HepG2 (cell line): ENCODE measurements at regions not wholly inside any gene's neighbourhood (a gene's known extent, or its start where the extent isn't known, plus 50 kb on each side); places are given as distances from the start of the nearest gene placed in this dataset.
A peak's percentile ranks its signal among the peaks of the same experiment; 100 is the strongest.

ENCODE experiments used
- ATAC-seq: fragments of 200-7000 bp; cut with Tn5 transposase; 3 replicates; pipeline ENCODE4 v1.9.1; 2020; ENCODE audit warnings: mild to moderate bottlenecking, moderate library complexity
- BruUV-seq: library from RNA; stranded (reverse); fragments of 400-500 nt; replicated peaks from 2 replicates; lab custom pipeline; 2021; lab: Mats Ljungman, UMichigan
- CTCF ChIA-PET: fragments of 300-600 bp; formaldehyde crosslinking; extraction: SDS; loops from one replicate; lab custom pipeline; 2021; ENCODE audit warnings: low total read pairs, inconsistent platforms, low intra/inter-chr PET ratio; lab: Yijun Ruan, JAX
- POLR2A ChIA-PET: fragments of 350-600 bp; sonication (Branson Sonifier 250); formaldehyde crosslinking; loops from one replicate; lab custom pipeline; 2020; ENCODE audit warnings: antibody characterized with exemption, inconsistent platforms; lab: Yijun Ruan, JAX
- DNase-seq: peaks from one replicate; pipeline ENCODE4 v3.0.0-alpha.2; 2015; ENCODE audit warnings: low spot score
- FAIRE-seq: peaks from 3 replicates; lab custom pipeline; 2011; peaks lifted over from hg19 to GRCh38; lab: Jason Lieb, UNC
- H2AFZ ChIP-seq: one replicate; pipeline ENCODE4 v1.6.1; 2011; ENCODE audit warnings: low read length, inconsistent platforms
- H3K27ac ChIP-seq: fragments of 300-600 bp; 3 replicates; pipeline ENCODE4 v1.8.0; 2011; ENCODE audit warnings: mixed run types, mild to moderate bottlenecking, mixed read lengths, low read length, inconsistent platforms; ENCODE audit not compliant: insufficient read depth; ENCODE audit errors: extremely low read length
- H3K27me3 ChIP-seq, 2 experiments: fragments of 200-600 bp in 1 of 2; 2 replicates in 1 of 2; 3 replicates in 1 of 2; pipeline versions ENCODE4 v1.6.0 to v1.8.0; 2011; ENCODE audit warnings: low read length in 2 of 2, mild to moderate bottlenecking in 2 of 2, moderate library complexity in 2 of 2, inconsistent platforms in 1 of 2; ENCODE audit not compliant: insufficient read depth in 2 of 2, control insufficient read depth in 1 of 2
- H3K36me3 ChIP-seq, 2 experiments: fragments of 200-600 bp in 1 of 2; replicated peaks in 1 of 2; 2 replicates in 1 of 2; 3 replicates in 1 of 2; pipeline versions ENCODE4 v1.5.1 to v1.8.0; 2011; ENCODE audit warnings: low read length in 2 of 2, inconsistent platforms in 1 of 2; ENCODE audit not compliant: insufficient read depth in 2 of 2, control insufficient read depth in 1 of 2
- H3K4me1 ChIP-seq: 2 replicates; pipeline ENCODE4 v1.5.1; 2012; ENCODE audit warnings: low read length, inconsistent platforms; ENCODE audit not compliant: insufficient read depth
- H3K4me2 ChIP-seq: 2 replicates; pipeline ENCODE4 v1.6.0; 2011; ENCODE audit warnings: low read depth, low read length, inconsistent platforms
- H3K4me3 ChIP-seq, 3 experiments: fragments of 200-600 bp in 1 of 3; sonication (generic), shearing (Covaris generic) in 1 of 3; replicated peaks in 1 of 3; 2 replicates each; pipeline ENCODE4 v1.5.1; 2011 to 2016; ENCODE audit warnings: low read length in 3 of 3, inconsistent platforms in 2 of 3, low read depth in 2 of 3, mild to moderate bottlenecking in 2 of 3, control low read depth in 1 of 3, mixed read lengths in 1 of 3; ENCODE audit not compliant: insufficient read depth in 1 of 3
- H3K79me2 ChIP-seq: one replicate; pipeline ENCODE4 v1.6.1; 2011; ENCODE audit warnings: low read length, inconsistent platforms; ENCODE audit not compliant: insufficient read depth
- H3K9ac ChIP-seq: 2 replicates; pipeline ENCODE4 v1.6.0; 2011; ENCODE audit warnings: mild to moderate bottlenecking, low read depth, low read length, inconsistent platforms; ENCODE audit not compliant: insufficient read depth
- H3K9me3 ChIP-seq: 2 replicates; pipeline ENCODE4 v1.5.1; 2012; ENCODE audit warnings: mild to moderate bottlenecking, low read length
- H4K20me1 ChIP-seq: 2 replicates; pipeline ENCODE4 v1.6.0; 2011; ENCODE audit warnings: inconsistent platforms, mild to moderate bottlenecking, low read length, moderate library complexity; ENCODE audit not compliant: insufficient read depth
- CEBPG ChIP-seq: IDR thresholded peaks from 2 replicates; pipeline ENCODE4 v1.6.1; 2016
- HHEX ChIP-seq: IDR thresholded peaks from 2 replicates; pipeline ENCODE4 v1.6.1; 2016; ENCODE audit warnings: control low read depth
- SMC3 ChIP-seq: IDR thresholded peaks from 2 replicates; pipeline ENCODE4 v1.6.1; 2011; ENCODE audit warnings: low read length, improper control_type of control experiment
- ZNF768 ChIP-seq: sonication (generic); formaldehyde crosslinking; IDR thresholded peaks from 2 replicates; pipeline ENCODE4 v1.4.0; 2020; ENCODE audit warnings: missing genetic modification reagents
- ZNF780A ChIP-seq: sonication (generic); formaldehyde crosslinking; IDR thresholded peaks from 2 replicates; pipeline ENCODE4 v1.8.0; 2022; ENCODE audit warnings: mild to moderate bottlenecking, missing genetic modification reagents, moderate library complexity
- ZSCAN21 ChIP-seq: sonication (generic); formaldehyde crosslinking; IDR thresholded peaks from 2 replicates; pipeline ENCODE4 v1.8.0; 2022; ENCODE audit warnings: mild to moderate bottlenecking, missing genetic modification reagents, moderate library complexity, borderline replicate concordance
- WGBS: methylation state at CpG from one replicate; pipeline ENCODE4 v1.1.6; 2017; ENCODE audit warnings: low lambda C conversion rate; 5-methylcytosine and 5-hydroxymethylcytosine counted together
- in situ Hi-C: cut with HindIII; loops from 2 replicates; pipeline ENCODE4 v1.10.0; 2017; ENCODE audit warnings: low pct_unique_long_range_greater_than_20kb; ENCODE audit not compliant: extremely low pct_ligation_motif_present
- intact Hi-C: fragments of 100-400 bp; cut with micrococcal nuclease; formaldehyde crosslinking; loops from one replicate; pipeline ENCODE4 v1.10.0; 2022; ENCODE audit not compliant: unreplicated experiment
- TF ChIP-seq, protein P1 (sequence below): sonication (generic); formaldehyde crosslinking; conservative IDR thresholded peaks from 2 replicates; pipeline ENCODE4 v1.8.0; 2022; ENCODE audit warnings: missing genetic modification reagents
- TF ChIP-seq, protein P2 (sequence below): IDR thresholded peaks from 2 replicates; pipeline ENCODE4 v1.6.1; 2016; ENCODE audit warnings: low read depth, missing genetic modification reagents, missing compliant biosample characterization
- TF ChIP-seq, protein P3 (sequence below): sonication (generic); formaldehyde crosslinking; IDR thresholded peaks from 2 replicates; pipeline ENCODE4 v1.5.0; 2020; ENCODE audit warnings: mild to moderate bottlenecking, missing genetic modification reagents

DNA sequence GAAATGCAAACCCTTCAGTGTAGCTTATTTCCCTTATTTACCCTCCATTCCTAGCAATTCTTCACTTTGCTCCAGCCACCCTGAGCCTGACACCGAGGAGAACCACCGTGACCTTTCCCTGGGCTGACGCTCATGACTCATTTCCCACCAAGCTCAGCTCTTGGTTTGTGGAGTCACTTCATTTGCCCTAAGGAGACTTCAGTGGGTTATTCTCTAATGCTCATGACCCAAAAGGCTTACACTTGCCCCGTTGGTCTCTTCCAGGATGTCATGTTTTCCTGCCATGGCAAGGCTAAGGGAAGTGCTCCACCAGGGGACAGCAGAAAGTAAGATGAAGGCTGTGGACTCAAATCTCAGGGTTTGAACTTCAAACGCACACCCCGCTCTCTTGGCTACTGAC lies 161.0 kb downstream of the CBLN1 start (continued):
- TF ChIP-seq, protein P1, sequence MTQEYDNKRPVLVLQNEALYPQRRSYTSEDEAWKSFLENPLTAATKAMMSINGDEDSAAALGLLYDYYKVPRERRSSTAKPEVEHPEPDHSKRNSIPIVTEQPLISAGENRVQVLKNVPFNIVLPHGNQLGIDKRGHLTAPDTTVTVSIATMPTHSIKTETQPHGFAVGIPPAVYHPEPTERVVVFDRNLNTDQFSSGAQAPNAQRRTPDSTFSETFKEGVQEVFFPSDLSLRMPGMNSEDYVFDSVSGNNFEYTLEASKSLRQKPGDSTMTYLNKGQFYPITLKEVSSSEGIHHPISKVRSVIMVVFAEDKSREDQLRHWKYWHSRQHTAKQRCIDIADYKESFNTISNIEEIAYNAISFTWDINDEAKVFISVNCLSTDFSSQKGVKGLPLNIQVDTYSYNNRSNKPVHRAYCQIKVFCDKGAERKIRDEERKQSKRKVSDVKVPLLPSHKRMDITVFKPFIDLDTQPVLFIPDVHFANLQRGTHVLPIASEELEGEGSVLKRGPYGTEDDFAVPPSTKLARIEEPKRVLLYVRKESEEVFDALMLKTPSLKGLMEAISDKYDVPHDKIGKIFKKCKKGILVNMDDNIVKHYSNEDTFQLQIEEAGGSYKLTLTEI, result no peak
- 0 out of 2 replicates have a peak, but pooled peaks have one; percentile 8 for TF ChIP-seq SMC3

DNA sequence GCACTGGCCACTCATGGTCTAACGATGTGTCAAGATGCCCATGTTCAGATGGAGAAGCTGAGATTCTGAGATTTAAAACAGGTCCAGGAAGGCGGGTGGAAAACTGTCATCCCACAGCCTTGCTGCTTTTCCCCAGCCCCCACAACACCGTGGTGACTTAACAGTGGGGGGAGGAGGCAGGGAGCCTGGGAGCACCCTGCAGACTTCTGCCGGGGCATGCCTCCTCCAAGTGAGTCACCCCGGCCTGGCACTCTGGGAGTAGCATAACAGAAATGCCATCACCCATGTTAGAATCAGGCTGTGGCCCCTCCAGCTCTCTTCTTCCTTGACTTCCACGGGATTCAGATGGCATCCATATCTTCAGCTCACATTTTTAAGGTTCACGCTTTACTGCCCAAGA lies 164.8 kb downstream of the CBLN1 start:
- FAIRE-seq (no peak), DNase-seq (no peak), ATAC-seq (no peak)
- POLR2A ChIA-PET, result no interaction called here
- no TSS peak for BruUV-seq
- H3K4me2 ChIP-seq, result no peak overlapping the region
- no peak overlapping the region for H3K9ac ChIP-seq
- H3K9me3 ChIP-seq, result no peaks in the 10 kb centered on the region
- H4K20me1 ChIP-seq, result no peaks in the 10 kb centered on the region
- H3K4me3 ChIP-seq, result no peak overlapping the region
- intact Hi-C loops, result no loop called here
- H2AFZ ChIP-seq, result no peak overlapping the region
- H3K79me2 ChIP-seq, result no peaks in the 10 kb centered on the region
- CTCF ChIA-PET, result no interaction called here
- H3K27me3 ChIP-seq, result peaks cover 2 to 8% of the 10 kb centered on the region in 2 experiments; a peak in 4 of 5 replicates
- 7% methylated on average over 6 of the region's 7 CpGs for WGBS
- in situ Hi-C loops, result no loop called here
- H3K27ac ChIP-seq, result no peak overlapping the region
- no peaks in the 10 kb centered on the region for H3K36me3 ChIP-seq
- TF ChIP-seq ZSCAN21 (no peak), HHEX (CRISPR knock-in tag) (no peak)
- H3K4me1 ChIP-seq, result no peaks in the 10 kb centered on the region

DNA sequence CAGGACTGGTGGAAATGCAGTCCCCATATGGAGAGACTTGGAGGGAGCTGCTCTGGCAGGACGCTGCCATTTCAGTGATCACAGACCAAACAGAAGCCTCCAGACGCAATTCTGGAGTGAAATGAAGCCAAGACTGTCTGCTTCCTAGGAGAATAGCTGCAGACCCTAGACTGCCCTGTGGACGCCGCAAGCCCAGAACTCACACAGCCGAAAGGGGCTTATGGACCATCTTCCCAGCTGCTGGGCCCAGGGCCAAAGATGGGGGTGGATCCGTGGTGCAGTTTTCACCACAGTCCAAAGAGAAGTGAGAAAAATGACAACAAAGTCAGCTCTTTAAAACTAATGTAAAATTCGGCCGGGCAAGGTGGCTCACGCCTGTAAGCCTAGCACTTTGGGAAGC lies 165.7 kb downstream of the CBLN1 start:
- Histone ChIP-seq H3K4me1 (no peaks in the 10 kb centered on the region), H3K79me2 (no peaks in the 10 kb centered on the region), H2AFZ (no peak overlapping the region), H4K20me1 (no peaks in the 10 kb centered on the region), H3K27ac (no peak overlapping the region), H3K4me3 (no peak overlapping the region), H3K4me2 (no peak overlapping the region), H3K27me3 (peaks cover 2 to 8% of the 10 kb centered on the region in 2 experiments; a peak in 4 of 5 replicates), H3K36me3 (no peaks in the 10 kb centered on the region), H3K9ac (no peak overlapping the region), H3K9me3 (no peaks in the 10 kb centered on the region)
- intact Hi-C loops, result no loop called here
- no peak for DNase-seq
- FAIRE-seq, result no peak
- ATAC-seq, result no peak
- ChIA-PET POLR2A (no interaction called here), CTCF (no interaction called here)
- in situ Hi-C loops, result no loop called here
- BruUV-seq, result no TSS peak
- WGBS, result 18% methylated on average over 9 of the region's 9 CpGs
- TF ChIP-seq ZNF780A (no peak), CEBPG (no peak), ZNF768 (CRISPR knock-in tag) (no peak)
- TF ChIP-seq, protein P2, sequence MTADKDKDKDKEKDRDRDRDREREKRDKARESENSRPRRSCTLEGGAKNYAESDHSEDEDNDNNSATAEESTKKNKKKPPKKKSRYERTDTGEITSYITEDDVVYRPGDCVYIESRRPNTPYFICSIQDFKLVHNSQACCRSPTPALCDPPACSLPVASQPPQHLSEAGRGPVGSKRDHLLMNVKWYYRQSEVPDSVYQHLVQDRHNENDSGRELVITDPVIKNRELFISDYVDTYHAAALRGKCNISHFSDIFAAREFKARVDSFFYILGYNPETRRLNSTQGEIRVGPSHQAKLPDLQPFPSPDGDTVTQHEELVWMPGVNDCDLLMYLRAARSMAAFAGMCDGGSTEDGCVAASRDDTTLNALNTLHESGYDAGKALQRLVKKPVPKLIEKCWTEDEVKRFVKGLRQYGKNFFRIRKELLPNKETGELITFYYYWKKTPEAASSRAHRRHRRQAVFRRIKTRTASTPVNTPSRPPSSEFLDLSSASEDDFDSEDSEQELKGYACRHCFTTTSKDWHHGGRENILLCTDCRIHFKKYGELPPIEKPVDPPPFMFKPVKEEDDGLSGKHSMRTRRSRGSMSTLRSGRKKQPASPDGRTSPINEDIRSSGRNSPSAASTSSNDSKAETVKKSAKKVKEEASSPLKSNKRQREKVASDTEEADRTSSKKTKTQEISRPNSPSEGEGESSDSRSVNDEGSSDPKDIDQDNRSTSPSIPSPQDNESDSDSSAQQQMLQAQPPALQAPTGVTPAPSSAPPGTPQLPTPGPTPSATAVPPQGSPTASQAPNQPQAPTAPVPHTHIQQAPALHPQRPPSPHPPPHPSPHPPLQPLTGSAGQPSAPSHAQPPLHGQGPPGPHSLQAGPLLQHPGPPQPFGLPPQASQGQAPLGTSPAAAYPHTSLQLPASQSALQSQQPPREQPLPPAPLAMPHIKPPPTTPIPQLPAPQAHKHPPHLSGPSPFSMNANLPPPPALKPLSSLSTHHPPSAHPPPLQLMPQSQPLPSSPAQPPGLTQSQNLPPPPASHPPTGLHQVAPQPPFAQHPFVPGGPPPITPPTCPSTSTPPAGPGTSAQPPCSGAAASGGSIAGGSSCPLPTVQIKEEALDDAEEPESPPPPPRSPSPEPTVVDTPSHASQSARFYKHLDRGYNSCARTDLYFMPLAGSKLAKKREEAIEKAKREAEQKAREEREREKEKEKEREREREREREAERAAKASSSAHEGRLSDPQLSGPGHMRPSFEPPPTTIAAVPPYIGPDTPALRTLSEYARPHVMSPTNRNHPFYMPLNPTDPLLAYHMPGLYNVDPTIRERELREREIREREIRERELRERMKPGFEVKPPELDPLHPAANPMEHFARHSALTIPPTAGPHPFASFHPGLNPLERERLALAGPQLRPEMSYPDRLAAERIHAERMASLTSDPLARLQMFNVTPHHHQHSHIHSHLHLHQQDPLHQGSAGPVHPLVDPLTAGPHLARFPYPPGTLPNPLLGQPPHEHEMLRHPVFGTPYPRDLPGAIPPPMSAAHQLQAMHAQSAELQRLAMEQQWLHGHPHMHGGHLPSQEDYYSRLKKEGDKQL (CRISPR knock-in tag), result no peak
- TF ChIP-seq, protein P3, sequence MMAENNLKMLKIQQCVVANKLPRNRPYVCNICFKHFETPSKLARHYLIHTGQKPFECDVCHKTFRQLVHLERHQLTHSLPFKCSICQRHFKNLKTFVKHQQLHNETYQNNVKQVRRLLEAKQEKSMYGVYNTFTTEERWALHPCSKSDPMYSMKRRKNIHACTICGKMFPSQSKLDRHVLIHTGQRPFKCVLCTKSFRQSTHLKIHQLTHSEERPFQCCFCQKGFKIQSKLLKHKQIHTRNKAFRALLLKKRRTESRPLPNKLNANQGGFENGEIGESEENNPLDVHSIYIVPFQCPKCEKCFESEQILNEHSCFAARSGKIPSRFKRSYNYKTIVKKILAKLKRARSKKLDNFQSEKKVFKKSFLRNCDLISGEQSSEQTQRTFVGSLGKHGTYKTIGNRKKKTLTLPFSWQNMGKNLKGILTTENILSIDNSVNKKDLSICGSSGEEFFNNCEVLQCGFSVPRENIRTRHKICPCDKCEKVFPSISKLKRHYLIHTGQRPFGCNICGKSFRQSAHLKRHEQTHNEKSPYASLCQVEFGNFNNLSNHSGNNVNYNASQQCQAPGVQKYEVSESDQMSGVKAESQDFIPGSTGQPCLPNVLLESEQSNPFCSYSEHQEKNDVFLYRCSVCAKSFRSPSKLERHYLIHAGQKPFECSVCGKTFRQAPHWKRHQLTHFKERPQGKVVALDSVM (CRISPR knock-in tag), result no peak
